PC-9 (cell line): ENCODE measurements at regions not wholly inside any gene's neighbourhood (a gene's known extent, or its start where the extent isn't known, plus 50 kb on each side); places are given as distances from the start of the nearest gene placed in this dataset.

ENCODE experiments used
- EZH2 ChIP-seq: fragments of 200-600 bp; sonication (generic); IDR thresholded peaks from 2 replicates; pipeline ENCODE4 v1.8.0; 2017; ENCODE audit warnings: antibody characterized with exemption, low read depth
- TF ChIP-seq, protein P1 (sequence below): fragments of 200-600 bp; sonication (generic); conservative IDR thresholded peaks from 2 replicates; pipeline ENCODE4 v1.6.1; 2017; ENCODE audit warnings: mixed run types, antibody characterized with exemption, mild to moderate bottlenecking, moderate library complexity

DNA sequence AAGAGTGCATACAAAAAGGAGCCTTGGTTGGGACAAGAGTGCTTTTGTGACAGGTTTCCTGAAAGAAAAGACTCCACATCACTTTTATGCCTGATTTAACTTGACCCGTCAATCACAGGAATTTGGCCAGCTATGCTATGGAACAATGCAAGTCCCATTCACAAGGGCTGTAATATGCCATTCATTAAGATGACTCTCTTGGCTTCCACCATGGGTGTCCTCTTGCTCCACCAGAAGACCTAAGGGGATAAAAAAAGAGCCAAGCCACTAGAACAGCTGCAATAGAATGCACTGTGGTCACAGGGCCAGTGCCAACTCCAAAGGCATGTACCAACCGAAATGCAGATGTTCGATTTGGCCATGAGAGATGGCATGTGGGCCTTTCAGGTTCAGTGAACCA lies 480.1 kb upstream of the MPDZ start:
- TF ChIP-seq, protein P1, sequence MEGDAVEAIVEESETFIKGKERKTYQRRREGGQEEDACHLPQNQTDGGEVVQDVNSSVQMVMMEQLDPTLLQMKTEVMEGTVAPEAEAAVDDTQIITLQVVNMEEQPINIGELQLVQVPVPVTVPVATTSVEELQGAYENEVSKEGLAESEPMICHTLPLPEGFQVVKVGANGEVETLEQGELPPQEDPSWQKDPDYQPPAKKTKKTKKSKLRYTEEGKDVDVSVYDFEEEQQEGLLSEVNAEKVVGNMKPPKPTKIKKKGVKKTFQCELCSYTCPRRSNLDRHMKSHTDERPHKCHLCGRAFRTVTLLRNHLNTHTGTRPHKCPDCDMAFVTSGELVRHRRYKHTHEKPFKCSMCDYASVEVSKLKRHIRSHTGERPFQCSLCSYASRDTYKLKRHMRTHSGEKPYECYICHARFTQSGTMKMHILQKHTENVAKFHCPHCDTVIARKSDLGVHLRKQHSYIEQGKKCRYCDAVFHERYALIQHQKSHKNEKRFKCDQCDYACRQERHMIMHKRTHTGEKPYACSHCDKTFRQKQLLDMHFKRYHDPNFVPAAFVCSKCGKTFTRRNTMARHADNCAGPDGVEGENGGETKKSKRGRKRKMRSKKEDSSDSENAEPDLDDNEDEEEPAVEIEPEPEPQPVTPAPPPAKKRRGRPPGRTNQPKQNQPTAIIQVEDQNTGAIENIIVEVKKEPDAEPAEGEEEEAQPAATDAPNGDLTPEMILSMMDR: no peak
- no peak for TF ChIP-seq EZH2
